Body of pancreas (tissue), 4 donors: ENCODE measurements at regions not wholly inside any gene's neighbourhood (a gene's known extent, or its start where the extent isn't known, plus 50 kb on each side); places are given as distances from the start of the nearest gene placed in this dataset.

Source experiments
- POLR2A ChIP-seq, 3 donors: fragments of 450-650 bp; IDR thresholded peaks; one replicate each; pipeline ENCODE4 v1.6.1; 2016; ENCODE audit warnings: antibody characterized with exemption in 3 of 3, mild to moderate bottlenecking in 2 of 3
- TF ChIP-seq, protein P1 (sequence below), 7 experiments: fragments of 450-650 bp in 4 of 7; fragments of 200-600 bp in 3 of 7; sonication (generic) in 3 of 7; IDR thresholded peaks; one replicate each; pipeline ENCODE4 v1.5.1; 2016 to 2019; ENCODE audit warnings: antibody characterized with exemption in 7 of 7

DNA sequence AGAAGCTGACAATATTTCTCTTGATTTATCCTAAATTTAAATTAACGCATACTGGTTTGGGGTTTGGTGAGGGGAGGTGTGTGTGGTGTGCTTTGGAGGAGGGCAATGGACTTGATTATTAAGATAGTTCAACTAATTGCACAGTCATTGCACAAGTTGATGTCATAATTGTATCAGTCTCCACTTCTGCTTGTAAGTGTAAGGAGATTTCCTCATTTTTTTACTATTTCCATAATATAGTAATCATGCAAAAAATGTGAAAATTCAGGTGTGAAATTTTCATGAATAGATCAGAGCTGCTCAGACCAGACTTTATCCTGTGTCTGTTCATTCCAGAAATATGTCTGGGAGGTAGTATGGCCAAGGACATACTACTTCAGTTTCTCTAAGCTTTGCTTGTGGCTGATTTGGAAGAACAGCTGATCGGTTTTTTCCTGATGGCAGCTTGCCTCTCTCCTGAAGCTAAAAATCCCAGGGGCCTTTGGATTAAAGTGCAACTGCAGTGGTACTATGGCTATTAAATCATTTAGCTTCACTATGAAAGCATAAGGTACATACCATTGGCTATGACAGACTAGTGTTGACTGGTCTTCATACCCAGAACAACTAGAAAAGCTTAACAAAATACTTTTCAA, 201.8 kb upstream of the MIR17HG start:
- TF ChIP-seq, protein P1, sequence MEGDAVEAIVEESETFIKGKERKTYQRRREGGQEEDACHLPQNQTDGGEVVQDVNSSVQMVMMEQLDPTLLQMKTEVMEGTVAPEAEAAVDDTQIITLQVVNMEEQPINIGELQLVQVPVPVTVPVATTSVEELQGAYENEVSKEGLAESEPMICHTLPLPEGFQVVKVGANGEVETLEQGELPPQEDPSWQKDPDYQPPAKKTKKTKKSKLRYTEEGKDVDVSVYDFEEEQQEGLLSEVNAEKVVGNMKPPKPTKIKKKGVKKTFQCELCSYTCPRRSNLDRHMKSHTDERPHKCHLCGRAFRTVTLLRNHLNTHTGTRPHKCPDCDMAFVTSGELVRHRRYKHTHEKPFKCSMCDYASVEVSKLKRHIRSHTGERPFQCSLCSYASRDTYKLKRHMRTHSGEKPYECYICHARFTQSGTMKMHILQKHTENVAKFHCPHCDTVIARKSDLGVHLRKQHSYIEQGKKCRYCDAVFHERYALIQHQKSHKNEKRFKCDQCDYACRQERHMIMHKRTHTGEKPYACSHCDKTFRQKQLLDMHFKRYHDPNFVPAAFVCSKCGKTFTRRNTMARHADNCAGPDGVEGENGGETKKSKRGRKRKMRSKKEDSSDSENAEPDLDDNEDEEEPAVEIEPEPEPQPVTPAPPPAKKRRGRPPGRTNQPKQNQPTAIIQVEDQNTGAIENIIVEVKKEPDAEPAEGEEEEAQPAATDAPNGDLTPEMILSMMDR (IDR thresholded peaks at IDR 0.05) = no peak
- no peak for TF ChIP-seq POLR2A (IDR thresholded peaks at IDR 0.05)
